ENCODE measurements at regions not wholly inside any gene's neighbourhood (a gene's known extent, or its start where the extent isn't known, plus 50 kb on each side); places are given as distances from the start of the nearest gene placed in this dataset.

GRCh38 chr10:79883986-79884385 lies 57.4 kb downstream of the NUTM2E start:
- CTCF ChIA-PET: interaction anchor here (0.7 kb wide), 1 partner anchor 376 kb away, joined by 3 read pairs; no protein-coding TSS in a partner anchor
- DNase-seq: no peak
- no peaks in the 10 kb centered on the region for H3K4me1 Mint-ChIP-seq
- H3K9me3 Mint-ChIP-seq: no peaks in the 10 kb centered on the region
- peaks cover 6% of the 10 kb centered on the region for H3K27me3 Mint-ChIP-seq
- no peak overlapping the region for H3K4me3 Mint-ChIP-seq
- H3K27ac Mint-ChIP-seq: no peak overlapping the region
- H3K36me3 Mint-ChIP-seq: no peaks in the 10 kb centered on the region

GRCh38 chr10:79886345-79886744 lies 59.8 kb downstream of the NUTM2E start:
- Mint-ChIP-seq H3K4me1 (no peaks in the 10 kb centered on the region), H3K27ac (no peak overlapping the region), H3K4me3 (no peak overlapping the region), H3K36me3 (no peaks in the 10 kb centered on the region), H3K9me3 (no peaks in the 10 kb centered on the region), H3K27me3 (peaks cover 9% of the 10 kb centered on the region)
- CTCF ChIA-PET: no interaction called here
- DNase-seq: no peak

All from activated naive CD4-positive, alpha-beta T cell treated with anti-CD3 and anti-CD28 coated beads, Interleukin-2, amount 10 ng/mL, durations not matched to agents 7 days and 5 days (primary cell).